HepG2 (cell line): ENCODE measurements at regions not wholly inside any gene's neighbourhood (a gene's known extent, or its start where the extent isn't known, plus 50 kb on each side); places are given as distances from the start of the nearest gene placed in this dataset.

Source experiments
- ATAC-seq: fragments of 200-7000 bp; cut with Tn5 transposase; 3 replicates; pipeline ENCODE4 v1.9.1; 2020; ENCODE audit warnings: mild to moderate bottlenecking, moderate library complexity
- BruUV-seq: library from RNA; stranded (reverse); fragments of 400-500 nt; replicated peaks from 2 replicates; lab custom pipeline; 2021; lab: Mats Ljungman, UMichigan
- CTCF ChIA-PET: fragments of 300-600 bp; formaldehyde crosslinking; extraction: SDS; loops from one replicate; lab custom pipeline; 2021; ENCODE audit warnings: low total read pairs, inconsistent platforms, low intra/inter-chr PET ratio; lab: Yijun Ruan, JAX
- POLR2A ChIA-PET: fragments of 350-600 bp; sonication (Branson Sonifier 250); formaldehyde crosslinking; loops from one replicate; lab custom pipeline; 2020; ENCODE audit warnings: antibody characterized with exemption, inconsistent platforms; lab: Yijun Ruan, JAX
- DNase-seq: peaks from one replicate; pipeline ENCODE4 v3.0.0-alpha.2; 2015; ENCODE audit warnings: low spot score
- FAIRE-seq: peaks from 3 replicates; lab custom pipeline; 2011; peaks lifted over from hg19 to GRCh38; lab: Jason Lieb, UNC
- H2AFZ ChIP-seq: one replicate; pipeline ENCODE4 v1.6.1; 2011; ENCODE audit warnings: low read length, inconsistent platforms
- H3K27ac ChIP-seq: fragments of 300-600 bp; 3 replicates; pipeline ENCODE4 v1.8.0; 2011; ENCODE audit warnings: mixed run types, mild to moderate bottlenecking, mixed read lengths, low read length, inconsistent platforms; ENCODE audit not compliant: insufficient read depth; ENCODE audit errors: extremely low read length
- H3K27me3 ChIP-seq, 2 experiments: fragments of 200-600 bp in 1 of 2; 2 replicates in 1 of 2; 3 replicates in 1 of 2; pipeline versions ENCODE4 v1.6.0 to v1.8.0; 2011; ENCODE audit warnings: low read length in 2 of 2, mild to moderate bottlenecking in 2 of 2, moderate library complexity in 2 of 2, inconsistent platforms in 1 of 2; ENCODE audit not compliant: insufficient read depth in 2 of 2, control insufficient read depth in 1 of 2
- H3K36me3 ChIP-seq, 2 experiments: fragments of 200-600 bp in 1 of 2; replicated peaks in 1 of 2; 2 replicates in 1 of 2; 3 replicates in 1 of 2; pipeline versions ENCODE4 v1.5.1 to v1.8.0; 2011; ENCODE audit warnings: low read length in 2 of 2, inconsistent platforms in 1 of 2; ENCODE audit not compliant: insufficient read depth in 2 of 2, control insufficient read depth in 1 of 2
- H3K4me1 ChIP-seq: 2 replicates; pipeline ENCODE4 v1.5.1; 2012; ENCODE audit warnings: low read length, inconsistent platforms; ENCODE audit not compliant: insufficient read depth
- H3K4me2 ChIP-seq: 2 replicates; pipeline ENCODE4 v1.6.0; 2011; ENCODE audit warnings: low read depth, low read length, inconsistent platforms
- H3K4me3 ChIP-seq, 3 experiments: fragments of 200-600 bp in 1 of 3; sonication (generic), shearing (Covaris generic) in 1 of 3; replicated peaks in 1 of 3; 2 replicates each; pipeline ENCODE4 v1.5.1; 2011 to 2016; ENCODE audit warnings: low read length in 3 of 3, inconsistent platforms in 2 of 3, low read depth in 2 of 3, mild to moderate bottlenecking in 2 of 3, control low read depth in 1 of 3, mixed read lengths in 1 of 3; ENCODE audit not compliant: insufficient read depth in 1 of 3
- H3K79me2 ChIP-seq: one replicate; pipeline ENCODE4 v1.6.1; 2011; ENCODE audit warnings: low read length, inconsistent platforms; ENCODE audit not compliant: insufficient read depth
- H3K9ac ChIP-seq: 2 replicates; pipeline ENCODE4 v1.6.0; 2011; ENCODE audit warnings: mild to moderate bottlenecking, low read depth, low read length, inconsistent platforms; ENCODE audit not compliant: insufficient read depth
- H3K9me3 ChIP-seq: 2 replicates; pipeline ENCODE4 v1.5.1; 2012; ENCODE audit warnings: mild to moderate bottlenecking, low read length
- H4K20me1 ChIP-seq: 2 replicates; pipeline ENCODE4 v1.6.0; 2011; ENCODE audit warnings: inconsistent platforms, mild to moderate bottlenecking, low read length, moderate library complexity; ENCODE audit not compliant: insufficient read depth
- SCMH1 ChIP-seq: sonication (generic); formaldehyde crosslinking; IDR thresholded peaks from 2 replicates; pipeline ENCODE4 v1.9.0; 2021; ENCODE audit warnings: missing genetic modification reagents, mild to moderate bottlenecking, borderline replicate concordance
- TBX2 ChIP-seq: sonication (generic); formaldehyde crosslinking; IDR thresholded peaks from 2 replicates; pipeline ENCODE4 v1.5.0; 2020; ENCODE audit warnings: missing genetic modification reagents, mild to moderate bottlenecking, borderline replicate concordance
- ZFAT ChIP-seq: sonication (generic); formaldehyde crosslinking; conservative IDR thresholded peaks from 2 replicates; pipeline ENCODE4 v1.8.1; 2023; ENCODE audit warnings: missing genetic modification reagents, inconsistent platforms
- ZNF232 ChIP-seq: sonication (generic); formaldehyde crosslinking; IDR thresholded peaks from 2 replicates; pipeline ENCODE4 v1.4.0; 2020; ENCODE audit warnings: missing genetic modification reagents, borderline replicate concordance
- ZNF841 ChIP-seq: sonication (generic); formaldehyde crosslinking; IDR thresholded peaks from 2 replicates; pipeline ENCODE4 v1.8.1; 2023; ENCODE audit warnings: missing genetic modification reagents, borderline replicate concordance
- WGBS: methylation state at CpG from one replicate; pipeline ENCODE4 v1.1.6; 2017; ENCODE audit warnings: low lambda C conversion rate; 5-methylcytosine and 5-hydroxymethylcytosine counted together
- in situ Hi-C: cut with HindIII; loops from 2 replicates; pipeline ENCODE4 v1.10.0; 2017; ENCODE audit warnings: low pct_unique_long_range_greater_than_20kb; ENCODE audit not compliant: extremely low pct_ligation_motif_present
- intact Hi-C: fragments of 100-400 bp; cut with micrococcal nuclease; formaldehyde crosslinking; loops from one replicate; pipeline ENCODE4 v1.10.0; 2022; ENCODE audit not compliant: unreplicated experiment
- TF ChIP-seq, protein P1 (sequence below): sonication (generic); formaldehyde crosslinking; IDR thresholded peaks from 2 replicates; pipeline ENCODE4 v1.8.0; 2022; ENCODE audit warnings: missing genetic modification reagents, mild to moderate bottlenecking, inconsistent platforms, borderline replicate concordance
- TF ChIP-seq, protein P2 (sequence below), 2 experiments: sonication (generic) in 1 of 2; formaldehyde crosslinking in 1 of 2; IDR thresholded peaks; 2 replicates each; pipeline versions ENCODE4 v1.4.0 to v1.6.1; 2016 to 2020; ENCODE audit warnings: borderline replicate concordance in 1 of 2, low read depth in 1 of 2, mild to moderate bottlenecking in 1 of 2, missing genetic modification reagents in 1 of 2
- TF ChIP-seq, protein P3 (sequence below): sonication (generic); formaldehyde crosslinking; IDR thresholded peaks from 2 replicates; pipeline ENCODE4 v1.4.0; 2020; ENCODE audit warnings: missing genetic modification reagents

DNA sequence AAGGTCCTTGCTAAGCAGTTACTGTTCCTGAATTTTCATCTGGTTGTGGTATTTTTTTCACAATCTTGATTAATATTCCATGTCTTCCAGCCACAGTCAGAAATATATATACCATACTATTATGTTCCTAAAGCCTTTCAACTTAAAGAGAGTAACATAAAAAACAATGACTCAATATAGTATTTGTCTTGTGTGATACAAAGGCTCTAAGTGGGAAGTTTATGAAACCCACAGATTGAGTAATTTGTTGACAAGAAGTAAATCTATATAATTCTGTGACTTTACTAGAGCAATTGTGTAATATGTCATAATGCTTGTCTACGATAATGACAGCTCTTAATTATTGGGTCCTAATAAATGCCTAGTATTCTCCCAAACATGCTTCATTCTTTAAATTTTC is 509.4 kb downstream of the ISL1 start:
- ATAC-seq (no peak), DNase-seq (no peak), FAIRE-seq (no peak)
- BruUV-seq: no TSS peak
- Histone ChIP-seq H3K36me3 (no peaks in the 10 kb centered on the region), H3K27me3 (no peaks in the 10 kb centered on the region; a peak in 1 of 5 replicates), H3K9me3 (no peaks in the 10 kb centered on the region), H3K9ac (no peak overlapping the region), H3K4me3 (no peak overlapping the region), H3K4me2 (no peak overlapping the region), H3K27ac (no peak overlapping the region), H3K4me1 (no peaks in the 10 kb centered on the region), H2AFZ (no peak overlapping the region), H4K20me1 (no peaks in the 10 kb centered on the region), H3K79me2 (no peaks in the 10 kb centered on the region)
- no peak for TF ChIP-seq TBX2 (CRISPR knock-in tag)
- TF ChIP-seq, protein P1, sequence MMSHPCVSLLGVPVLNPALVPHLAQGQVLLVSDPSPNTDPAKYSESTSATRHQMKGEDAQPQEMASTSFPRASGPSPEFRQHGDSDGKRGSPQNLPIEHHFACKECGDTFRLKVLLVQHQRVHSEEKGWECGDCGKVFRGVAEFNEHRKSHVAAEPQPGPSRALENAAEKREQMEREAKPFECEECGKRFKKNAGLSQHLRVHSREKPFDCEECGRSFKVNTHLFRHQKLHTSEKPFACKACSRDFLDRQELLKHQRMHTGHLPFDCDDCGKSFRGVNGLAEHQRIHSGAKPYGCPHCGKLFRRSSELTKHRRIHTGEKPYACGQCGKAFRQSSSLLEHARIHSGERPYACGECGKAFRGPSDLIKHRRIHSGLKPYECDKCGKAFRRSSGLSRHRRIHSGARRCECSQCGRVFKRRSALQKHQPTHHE: no peak
- in situ Hi-C loops (no loop called here), intact Hi-C loops (no loop called here)
- ChIA-PET POLR2A (no interaction called here), CTCF (no interaction called here)
- WGBS: 30% methylated on average over 1 of the region's 1 CpG

GRCh38 chr5:51895834-51896233 is 512.6 kb downstream of the ISL1 start:
- Histone ChIP-seq H3K9me3 (no peaks in the 10 kb centered on the region), H3K27ac (no peak overlapping the region), H3K4me1 (no peaks in the 10 kb centered on the region), H4K20me1 (no peaks in the 10 kb centered on the region), H3K79me2 (no peaks in the 10 kb centered on the region), H3K27me3 (no peaks in the 10 kb centered on the region), H2AFZ (no peak overlapping the region), H3K36me3 (no peaks in the 10 kb centered on the region), H3K4me3 (no peak overlapping the region), H3K9ac (no peak overlapping the region), H3K4me2 (no peak overlapping the region)
- ChIA-PET CTCF (no interaction called here), POLR2A (no interaction called here)
- ATAC-seq (no peak), DNase-seq (no peak), FAIRE-seq (no peak)
- intact Hi-C loops (no loop called here), in situ Hi-C loops (no loop called here)
- BruUV-seq: no TSS peak
- TF ChIP-seq SCMH1 (CRISPR knock-in tag) (no peak), ZNF841 (no peak), ZFAT (CRISPR knock-in tag) (no peak), ZNF232 (CRISPR knock-in tag) (no peak)
- TF ChIP-seq, protein P2, sequence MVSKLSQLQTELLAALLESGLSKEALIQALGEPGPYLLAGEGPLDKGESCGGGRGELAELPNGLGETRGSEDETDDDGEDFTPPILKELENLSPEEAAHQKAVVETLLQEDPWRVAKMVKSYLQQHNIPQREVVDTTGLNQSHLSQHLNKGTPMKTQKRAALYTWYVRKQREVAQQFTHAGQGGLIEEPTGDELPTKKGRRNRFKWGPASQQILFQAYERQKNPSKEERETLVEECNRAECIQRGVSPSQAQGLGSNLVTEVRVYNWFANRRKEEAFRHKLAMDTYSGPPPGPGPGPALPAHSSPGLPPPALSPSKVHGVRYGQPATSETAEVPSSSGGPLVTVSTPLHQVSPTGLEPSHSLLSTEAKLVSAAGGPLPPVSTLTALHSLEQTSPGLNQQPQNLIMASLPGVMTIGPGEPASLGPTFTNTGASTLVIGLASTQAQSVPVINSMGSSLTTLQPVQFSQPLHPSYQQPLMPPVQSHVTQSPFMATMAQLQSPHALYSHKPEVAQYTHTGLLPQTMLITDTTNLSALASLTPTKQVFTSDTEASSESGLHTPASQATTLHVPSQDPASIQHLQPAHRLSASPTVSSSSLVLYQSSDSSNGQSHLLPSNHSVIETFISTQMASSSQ (IDR thresholded peaks at IDR 0.05; ENCODE audit: low read depth): no peak
- TF ChIP-seq, protein P2 (CRISPR knock-in tag; IDR thresholded peaks at IDR 0.05; ENCODE audit: borderline replicate concordance): no peak
- TF ChIP-seq, protein P3, sequence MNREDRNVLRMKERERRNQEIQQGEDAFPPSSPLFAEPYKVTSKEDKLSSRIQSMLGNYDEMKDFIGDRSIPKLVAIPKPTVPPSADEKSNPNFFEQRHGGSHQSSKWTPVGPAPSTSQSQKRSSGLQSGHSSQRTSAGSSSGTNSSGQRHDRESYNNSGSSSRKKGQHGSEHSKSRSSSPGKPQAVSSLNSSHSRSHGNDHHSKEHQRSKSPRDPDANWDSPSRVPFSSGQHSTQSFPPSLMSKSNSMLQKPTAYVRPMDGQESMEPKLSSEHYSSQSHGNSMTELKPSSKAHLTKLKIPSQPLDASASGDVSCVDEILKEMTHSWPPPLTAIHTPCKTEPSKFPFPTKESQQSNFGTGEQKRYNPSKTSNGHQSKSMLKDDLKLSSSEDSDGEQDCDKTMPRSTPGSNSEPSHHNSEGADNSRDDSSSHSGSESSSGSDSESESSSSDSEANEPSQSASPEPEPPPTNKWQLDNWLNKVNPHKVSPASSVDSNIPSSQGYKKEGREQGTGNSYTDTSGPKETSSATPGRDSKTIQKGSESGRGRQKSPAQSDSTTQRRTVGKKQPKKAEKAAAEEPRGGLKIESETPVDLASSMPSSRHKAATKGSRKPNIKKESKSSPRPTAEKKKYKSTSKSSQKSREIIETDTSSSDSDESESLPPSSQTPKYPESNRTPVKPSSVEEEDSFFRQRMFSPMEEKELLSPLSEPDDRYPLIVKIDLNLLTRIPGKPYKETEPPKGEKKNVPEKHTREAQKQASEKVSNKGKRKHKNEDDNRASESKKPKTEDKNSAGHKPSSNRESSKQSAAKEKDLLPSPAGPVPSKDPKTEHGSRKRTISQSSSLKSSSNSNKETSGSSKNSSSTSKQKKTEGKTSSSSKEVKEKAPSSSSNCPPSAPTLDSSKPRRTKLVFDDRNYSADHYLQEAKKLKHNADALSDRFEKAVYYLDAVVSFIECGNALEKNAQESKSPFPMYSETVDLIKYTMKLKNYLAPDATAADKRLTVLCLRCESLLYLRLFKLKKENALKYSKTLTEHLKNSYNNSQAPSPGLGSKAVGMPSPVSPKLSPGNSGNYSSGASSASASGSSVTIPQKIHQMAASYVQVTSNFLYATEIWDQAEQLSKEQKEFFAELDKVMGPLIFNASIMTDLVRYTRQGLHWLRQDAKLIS: no peak
